Natural killer cell treated with Interleukin-12 subunit alpha and Interleukin-12 subunit beta and Interleukin-15 and Interleukin-18, amount 100 ng/mL, for 72 hours (primary cell): ENCODE measurements at regions not wholly inside any gene's neighbourhood (a gene's known extent, or its start where the extent isn't known, plus 50 kb on each side); places are given as distances from the start of the nearest gene placed in this dataset.
"Not testable (repeated sequence)": the region's sequence is repeated elsewhere in the genome, so short reads cannot be mapped to it uniquely, and the experiment has no call there.

Source experiments
- ATAC-seq, 2 donors: fragments of 150-1000 bp; cut with Tn5 transposase in 1 of 2; sonication (Bioruptor Pico), chemical (Tn5 transposase) in 1 of 2; 2 replicates each; pipeline ENCODE4 v1.10.0; 2021
- DNase-seq: peaks from one replicate; pipeline ENCODE4 v3.0.0; 2022; ENCODE audit warnings: low spot score
- H3K27ac Mint-ChIP-seq, 2 donors: 1 replicate in 1 of 2; 2 replicates in 1 of 2; pipeline ENCODE4 v1.8.0; 2022; ENCODE audit warnings: mixed read lengths in 2 of 2, mild to moderate bottlenecking in 1 of 2, moderate library complexity in 1 of 2
- H3K27me3 Mint-ChIP-seq, 2 donors: 1 replicate in 1 of 2; 2 replicates in 1 of 2; pipeline ENCODE4 v1.8.0; 2022; ENCODE audit warnings: mixed read lengths in 2 of 2
- H3K36me3 Mint-ChIP-seq: one replicate; pipeline ENCODE4 v1.8.0; 2022; ENCODE audit warnings: mixed read lengths
- H3K4me1 Mint-ChIP-seq, 2 donors: 1 replicate in 1 of 2; 2 replicates in 1 of 2; pipeline ENCODE4 v1.8.0; 2022; ENCODE audit warnings: low read depth in 2 of 2, mixed read lengths in 2 of 2, mild to moderate bottlenecking in 1 of 2
- H3K4me3 Mint-ChIP-seq: one replicate; pipeline ENCODE4 v1.8.0; 2022; ENCODE audit warnings: mixed read lengths
- H3K9me3 Mint-ChIP-seq: 2 replicates; pipeline ENCODE4 v1.8.0; 2022; ENCODE audit warnings: mixed read lengths

- ATAC-seq (no peak), DNase-seq (no peak)
- Mint-ChIP-seq H3K4me1 (peaks cover 5 to 14% of the 10 kb centered on the region in 2 donors), H3K27me3 (no peaks in the 10 kb centered on the region), H3K27ac (no peak overlapping the region), H3K36me3 (peaks cover 12% of the 10 kb centered on the region), H3K4me3 (no peak overlapping the region), H3K9me3 (peaks cover 2% of the 10 kb centered on the region)
Measured at GRCh38 chr2:144015036-144015435, 504.9 kb downstream of the ZEB2 start.

- Mint-ChIP-seq H3K4me3 (no peak overlapping the region), H3K9me3 (peaks cover 1% of the 10 kb centered on the region), H3K27ac (no peak overlapping the region), H3K4me1 (peaks cover 5 to 13% of the 10 kb centered on the region in 2 donors), H3K36me3 (peaks cover 10% of the 10 kb centered on the region), H3K27me3 (no peaks in the 10 kb centered on the region)
- DNase-seq (no peak), ATAC-seq (no peak)
Measured at GRCh38 chr2:144014103-144014502, 505.8 kb downstream of the ZEB2 start.

- no peaks in the 10 kb centered on the region for H3K9me3 Mint-ChIP-seq
- no peaks in the 10 kb centered on the region for H3K27me3 Mint-ChIP-seq
- peaks cover 21% of the 10 kb centered on the region for H3K36me3 Mint-ChIP-seq
- DNase-seq (no peak), ATAC-seq (no peak)
- no peak overlapping the region for H3K4me3 Mint-ChIP-seq
- H3K4me1 Mint-ChIP-seq: peaks cover 10 to 15% of the 10 kb centered on the region in 2 donors
- peak overlapping the region; percentile 3 to 30 for H3K27ac Mint-ChIP-seq
Measured at GRCh38 chr2:144012304-144012703, 507.6 kb downstream of the ZEB2 start.

- Mint-ChIP-seq H3K4me1 (peaks cover 10 to 15% of the 10 kb centered on the region in 2 donors), H3K9me3 (no peaks in the 10 kb centered on the region), H3K4me3 (no peak overlapping the region), H3K27me3 (no peaks in the 10 kb centered on the region), H3K36me3 (peaks cover 29% of the 10 kb centered on the region), H3K27ac (peak overlapping the region in 1 of 2 donors; percentile 3)
- no peak for DNase-seq
- ATAC-seq: no peak
Measured at GRCh38 chr2:144011553-144011952, 508.4 kb downstream of the ZEB2 start.

GRCh38 chr2:144011098-144011497, 508.8 kb downstream of the ZEB2 start:
- Mint-ChIP-seq H3K4me3 (no peak overlapping the region), H3K4me1 (peaks cover 10 to 15% of the 10 kb centered on the region in 2 donors), H3K27me3 (no peaks in the 10 kb centered on the region), H3K27ac (no peak overlapping the region), H3K36me3 (peaks cover 33% of the 10 kb centered on the region), H3K9me3 (no peaks in the 10 kb centered on the region)
- ATAC-seq (no peak), DNase-seq (no peak)

- Mint-ChIP-seq H3K36me3 (peaks cover 37% of the 10 kb centered on the region), H3K9me3 (no peaks in the 10 kb centered on the region), H3K4me1 (peaks cover 10 to 15% of the 10 kb centered on the region in 2 donors), H3K27ac (no peak overlapping the region), H3K4me3 (no peak overlapping the region), H3K27me3 (no peaks in the 10 kb centered on the region)
- no peak for DNase-seq
- ATAC-seq: no peak
Measured at GRCh38 chr2:144010096-144010836, 509.7 kb downstream of the ZEB2 start.

GRCh38 chr2:144006139-144006538, 513.8 kb downstream of the ZEB2 start:
- ATAC-seq: no peak
- Mint-ChIP-seq H3K27ac (no peak overlapping the region), H3K4me1 (peaks cover 5 to 12% of the 10 kb centered on the region in 2 donors), H3K9me3 (no peaks in the 10 kb centered on the region), H3K27me3 (no peaks in the 10 kb centered on the region), H3K36me3 (peaks cover 31% of the 10 kb centered on the region), H3K4me3 (no peak overlapping the region)
- no peak for DNase-seq

GRCh38 chr2:144004742-144005141, 515.2 kb downstream of the ZEB2 start:
- no peak for DNase-seq
- peaks cover 31% of the 10 kb centered on the region for H3K36me3 Mint-ChIP-seq
- no peaks in the 10 kb centered on the region for H3K27me3 Mint-ChIP-seq
- H3K27ac Mint-ChIP-seq: no peak overlapping the region
- ATAC-seq: no peak
- no peak overlapping the region for H3K4me3 Mint-ChIP-seq
- H3K4me1 Mint-ChIP-seq: peaks cover 5 to 6% of the 10 kb centered on the region in 2 donors
- no peaks in the 10 kb centered on the region for H3K9me3 Mint-ChIP-seq

GRCh38 chr2:144003460-144004075, 516.4 kb downstream of the ZEB2 start:
- Mint-ChIP-seq H3K4me3 (no peak overlapping the region), H3K27ac (no peak overlapping the region), H3K9me3 (no peaks in the 10 kb centered on the region), H3K36me3 (peaks cover 25% of the 10 kb centered on the region), H3K4me1 (peaks cover under 1 to 3% of the 10 kb centered on the region in 2 donors), H3K27me3 (no peaks in the 10 kb centered on the region)
- ATAC-seq (no peak), DNase-seq (no peak)

GRCh38 chr2:143996974-143997373, 522.9 kb downstream of the ZEB2 start:
- peak overlapping the region in 1 of 2 donors; percentile 52 for H3K27ac Mint-ChIP-seq
- no peak for ATAC-seq
- H3K27me3 Mint-ChIP-seq: no peaks in the 10 kb centered on the region

GRCh38 chr2:143994961-143995360, 525.0 kb downstream of the ZEB2 start:
- DNase-seq: no peak
- no peak for ATAC-seq
- Mint-ChIP-seq H3K27me3 (no peaks in the 10 kb centered on the region), H3K4me3 (no peak overlapping the region), H3K9me3 (peaks cover 4% of the 10 kb centered on the region), H3K4me1 (peaks cover 10 to 12% of the 10 kb centered on the region in 2 donors), H3K36me3 (peaks cover 16% of the 10 kb centered on the region), H3K27ac (no peak overlapping the region)

More at GRCh38 chr2:143996974-143997373, 522.9 kb downstream of the ZEB2 start:
- H3K4me3 Mint-ChIP-seq: no peak overlapping the region
- no peak for DNase-seq
- H3K4me1 Mint-ChIP-seq: peaks cover 10 to 12% of the 10 kb centered on the region in 2 donors
- H3K36me3 Mint-ChIP-seq: peaks cover 5% of the 10 kb centered on the region
- H3K9me3 Mint-ChIP-seq: no peaks in the 10 kb centered on the region

- peaks cover 17% of the 10 kb centered on the region for H3K36me3 Mint-ChIP-seq
- not testable (repeated sequence) for H3K9me3 Mint-ChIP-seq, ATAC-seq, H3K4me3 Mint-ChIP-seq, H3K27ac Mint-ChIP-seq, H3K27me3 Mint-ChIP-seq, H3K4me1 Mint-ChIP-seq, DNase-seq
Measured at GRCh38 chr2:143991596-143991995, 528.3 kb downstream of the ZEB2 start.

- H3K4me1 Mint-ChIP-seq: no peaks in the 10 kb centered on the region
- H3K4me3 Mint-ChIP-seq: no peak overlapping the region
- H3K9me3 Mint-ChIP-seq: peaks cover 4% of the 10 kb centered on the region
- no peaks in the 10 kb centered on the region for H3K27me3 Mint-ChIP-seq
- no peak for ATAC-seq
- H3K36me3 Mint-ChIP-seq: peaks cover 13% of the 10 kb centered on the region
- no peak overlapping the region for H3K27ac Mint-ChIP-seq
- no peak for DNase-seq
Measured at GRCh38 chr2:143988082-143988481, 531.8 kb downstream of the ZEB2 start.

- Mint-ChIP-seq H3K9me3 (no peaks in the 10 kb centered on the region), H3K4me1 (no peaks in the 10 kb centered on the region), H3K27me3 (no peaks in the 10 kb centered on the region), H3K27ac (no peak overlapping the region), H3K36me3 (no peaks in the 10 kb centered on the region), H3K4me3 (no peak overlapping the region)
- ATAC-seq (no peak), DNase-seq (no peak)
Measured at GRCh38 chr2:143981428-143981827, 538.5 kb downstream of the ZEB2 start.
